ENCODE measurements at regions not wholly inside any gene's neighbourhood (a gene's known extent, or its start where the extent isn't known, plus 50 kb on each side); places are given as distances from the start of the nearest gene placed in this dataset.

DNA sequence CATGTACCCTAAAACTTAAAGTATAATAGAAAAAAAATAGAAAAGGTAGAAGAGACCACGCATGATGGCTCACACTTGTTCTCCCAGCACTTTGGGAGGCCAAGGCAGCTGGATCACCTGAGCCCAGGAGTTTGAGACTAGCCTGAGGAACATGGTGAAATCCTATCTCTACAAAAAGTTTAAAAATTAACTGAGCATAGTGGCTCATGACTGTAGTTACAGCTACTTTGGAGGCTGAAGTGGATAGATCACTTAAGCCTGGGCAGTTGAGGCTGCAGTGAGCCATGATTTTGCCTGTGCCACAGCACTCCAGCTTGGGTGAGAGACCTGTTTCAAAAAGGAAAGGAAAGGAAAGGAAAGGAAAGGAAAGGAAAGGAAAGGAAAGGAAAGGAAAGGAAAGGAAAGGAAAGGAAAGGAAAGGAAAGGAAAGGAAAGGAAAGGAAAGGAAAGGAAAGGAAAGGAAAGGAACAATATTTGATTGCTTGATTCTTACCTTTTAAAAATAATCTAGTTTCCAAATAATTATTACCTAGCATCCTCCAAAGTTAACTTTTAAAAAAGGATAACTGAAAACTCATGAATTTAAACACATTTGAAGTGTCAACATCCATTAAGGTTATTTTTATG is 99.9 kb upstream of the PAX6 start:
- H4K20me1 ChIP-seq (ENCODE audit: low read depth, low read length), result no peaks in the 10 kb centered on the region
- no peaks in the 10 kb centered on the region for H3K79me2 ChIP-seq (ENCODE audit: insufficient read depth, low read length)
- no peak overlapping the region for H3K27ac ChIP-seq (ENCODE audit: low read depth, low read length)
- H3K9ac ChIP-seq (ENCODE audit: low read length), result no peak overlapping the region
- H3K9me3 ChIP-seq (ENCODE audit: insufficient read depth, low read length), result no peaks in the 10 kb centered on the region
- no peaks in the 10 kb centered on the region for H3K9me2 ChIP-seq (replicated peaks; ENCODE audit: insufficient read depth, low read length)
- no peak overlapping the region for H3K4me3 ChIP-seq (ENCODE audit: insufficient read depth, low read length, poor library complexity, severe bottlenecking)
- no peak for TF ChIP-seq EZH2phosphoT487 (conservative IDR thresholded peaks at IDR 0.05; ENCODE audit: low read length)
- TF ChIP-seq, protein P1, sequence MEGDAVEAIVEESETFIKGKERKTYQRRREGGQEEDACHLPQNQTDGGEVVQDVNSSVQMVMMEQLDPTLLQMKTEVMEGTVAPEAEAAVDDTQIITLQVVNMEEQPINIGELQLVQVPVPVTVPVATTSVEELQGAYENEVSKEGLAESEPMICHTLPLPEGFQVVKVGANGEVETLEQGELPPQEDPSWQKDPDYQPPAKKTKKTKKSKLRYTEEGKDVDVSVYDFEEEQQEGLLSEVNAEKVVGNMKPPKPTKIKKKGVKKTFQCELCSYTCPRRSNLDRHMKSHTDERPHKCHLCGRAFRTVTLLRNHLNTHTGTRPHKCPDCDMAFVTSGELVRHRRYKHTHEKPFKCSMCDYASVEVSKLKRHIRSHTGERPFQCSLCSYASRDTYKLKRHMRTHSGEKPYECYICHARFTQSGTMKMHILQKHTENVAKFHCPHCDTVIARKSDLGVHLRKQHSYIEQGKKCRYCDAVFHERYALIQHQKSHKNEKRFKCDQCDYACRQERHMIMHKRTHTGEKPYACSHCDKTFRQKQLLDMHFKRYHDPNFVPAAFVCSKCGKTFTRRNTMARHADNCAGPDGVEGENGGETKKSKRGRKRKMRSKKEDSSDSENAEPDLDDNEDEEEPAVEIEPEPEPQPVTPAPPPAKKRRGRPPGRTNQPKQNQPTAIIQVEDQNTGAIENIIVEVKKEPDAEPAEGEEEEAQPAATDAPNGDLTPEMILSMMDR (IDR thresholded peaks at IDR 0.05; ENCODE audit: insufficient read depth, low read length, poor library complexity, severe bottlenecking), result no peak
- no peaks in the 10 kb centered on the region for H3F3A ChIP-seq (ENCODE audit: insufficient read depth)
- H3K36me3 ChIP-seq (ENCODE audit: low read length), result no peaks in the 10 kb centered on the region
- no peak overlapping the region for H2AFZ ChIP-seq (ENCODE audit: low read depth, low read length, severe bottlenecking)
- no peak overlapping the region for H3K4me2 ChIP-seq (ENCODE audit: low read depth, low read length, poor library complexity, severe bottlenecking)
- H3K27me3 ChIP-seq (ENCODE audit: low read length), result no peaks in the 10 kb centered on the region

DNA sequence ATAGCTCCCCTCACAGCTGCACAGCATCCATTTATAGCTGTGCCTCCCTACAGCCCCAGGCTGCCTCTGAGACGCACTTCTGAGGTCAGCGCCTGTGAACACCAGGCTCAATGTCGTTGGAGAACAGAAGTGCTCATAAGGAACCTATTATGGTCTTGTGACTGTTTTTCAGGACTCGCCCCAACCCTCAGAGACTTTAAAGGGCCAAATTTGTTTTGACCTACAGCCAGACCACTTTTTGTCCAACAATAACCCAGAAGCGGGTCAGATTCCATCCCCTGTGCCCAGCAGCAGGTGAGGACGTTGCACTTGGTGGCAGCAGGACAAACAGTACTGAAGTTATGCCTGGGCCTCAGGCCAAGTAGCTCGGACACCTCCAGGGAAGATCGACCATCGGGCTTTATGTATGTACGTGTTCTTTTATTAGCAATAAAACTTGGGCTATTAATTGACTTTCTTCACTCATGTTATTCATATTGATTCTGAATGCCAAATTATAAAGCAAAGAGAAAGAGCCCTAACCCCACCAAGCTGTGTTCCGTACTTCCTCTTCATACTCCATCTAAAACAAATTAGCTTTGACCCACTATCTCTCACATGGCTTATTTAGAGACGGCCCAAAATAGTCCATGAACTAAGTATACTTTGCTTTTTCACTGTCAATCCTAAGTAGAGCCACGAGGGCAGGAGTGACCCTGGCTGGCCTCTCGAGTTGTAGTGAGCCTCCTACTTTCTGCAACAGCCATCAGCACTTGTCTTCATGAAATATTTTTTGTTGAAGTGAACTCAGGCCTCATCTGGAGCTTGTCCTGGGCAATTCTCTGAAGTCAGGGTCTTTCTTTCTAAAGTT is 92.3 kb upstream of the PAX6 start:
- no peak overlapping the region for H3K9ac ChIP-seq (ENCODE audit: low read length)
- H3K27me3 ChIP-seq (ENCODE audit: low read length), result no peaks in the 10 kb centered on the region
- no peak overlapping the region for H3K4me3 ChIP-seq (ENCODE audit: insufficient read depth, low read length, poor library complexity, severe bottlenecking)
- H3K27ac ChIP-seq (ENCODE audit: low read depth, low read length), result no peak overlapping the region
- no peak for TF ChIP-seq EZH2phosphoT487 (conservative IDR thresholded peaks at IDR 0.05; ENCODE audit: low read length)
- TF ChIP-seq, protein P1 (IDR thresholded peaks at IDR 0.05; ENCODE audit: insufficient read depth, low read length, poor library complexity, severe bottlenecking), result no peak
- no peaks in the 10 kb centered on the region for H4K20me1 ChIP-seq (ENCODE audit: low read depth, low read length)
- H3F3A ChIP-seq (ENCODE audit: insufficient read depth), result no peaks in the 10 kb centered on the region
- no peak overlapping the region for H2AFZ ChIP-seq (ENCODE audit: low read depth, low read length, severe bottlenecking)
- no peak overlapping the region for H3K4me2 ChIP-seq (ENCODE audit: low read depth, low read length, poor library complexity, severe bottlenecking)
- H3K79me2 ChIP-seq (ENCODE audit: insufficient read depth, low read length), result no peaks in the 10 kb centered on the region
- H3K9me3 ChIP-seq (ENCODE audit: insufficient read depth, low read length), result no peaks in the 10 kb centered on the region
- no peaks in the 10 kb centered on the region for H3K9me2 ChIP-seq (replicated peaks; ENCODE audit: insufficient read depth, low read length)
- H3K36me3 ChIP-seq (ENCODE audit: low read length), result no peaks in the 10 kb centered on the region

DNA sequence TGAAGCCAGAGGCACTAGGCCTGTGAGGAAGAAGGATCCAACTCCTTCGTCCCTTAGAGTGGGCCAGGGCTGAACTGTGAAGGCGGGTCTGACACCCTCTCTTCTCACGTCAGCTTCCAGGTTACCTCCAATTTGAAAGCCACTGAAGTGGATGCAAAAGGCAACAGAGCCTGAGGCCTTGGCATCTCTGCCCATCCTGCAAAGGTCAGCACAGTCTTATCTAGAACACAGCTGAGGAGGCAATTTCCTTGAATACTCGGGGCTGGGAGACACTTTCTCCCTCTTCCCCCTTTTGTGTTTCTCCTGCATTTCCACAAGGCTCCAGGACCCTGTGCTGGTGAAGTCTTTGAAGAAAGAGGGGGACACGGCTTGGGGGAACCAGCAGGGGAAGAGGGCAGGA is 91.6 kb upstream of the PAX6 start:
- no peak overlapping the region for H3K4me2 ChIP-seq (ENCODE audit: low read depth, low read length, poor library complexity, severe bottlenecking)
- no peaks in the 10 kb centered on the region for H3K9me3 ChIP-seq (ENCODE audit: insufficient read depth, low read length)
- H3K27me3 ChIP-seq (ENCODE audit: low read length), result no peaks in the 10 kb centered on the region
- no peaks in the 10 kb centered on the region for H3K79me2 ChIP-seq (ENCODE audit: insufficient read depth, low read length)
- H3F3A ChIP-seq (ENCODE audit: insufficient read depth), result no peaks in the 10 kb centered on the region
- H4K20me1 ChIP-seq (ENCODE audit: low read depth, low read length), result no peaks in the 10 kb centered on the region
- no peak for TF ChIP-seq EZH2phosphoT487 (conservative IDR thresholded peaks at IDR 0.05; ENCODE audit: low read length)
- TF ChIP-seq, protein P1 (IDR thresholded peaks at IDR 0.05; ENCODE audit: insufficient read depth, low read length, poor library complexity, severe bottlenecking), result no peak
- no peak overlapping the region for H2AFZ ChIP-seq (ENCODE audit: low read depth, low read length, severe bottlenecking)
- no peak overlapping the region for H3K27ac ChIP-seq (ENCODE audit: low read depth, low read length)
- H3K9me2 ChIP-seq (replicated peaks; ENCODE audit: insufficient read depth, low read length), result no peaks in the 10 kb centered on the region
- no peak overlapping the region for H3K4me3 ChIP-seq (ENCODE audit: insufficient read depth, low read length, poor library complexity, severe bottlenecking)
- H3K9ac ChIP-seq (ENCODE audit: low read length), result no peak overlapping the region
- H3K36me3 ChIP-seq (ENCODE audit: low read length), result no peaks in the 10 kb centered on the region
